Trophoblast cell (in vitro differentiated cells and primary cell): ENCODE measurements at regions not wholly inside any gene's neighbourhood (a gene's known extent, or its start where the extent isn't known, plus 50 kb on each side); places are given as distances from the start of the nearest gene placed in this dataset.

Experiments
- DNase-seq, 2 donors: peaks; one replicate each; pipeline ENCODE4 v3.0.0-alpha.2; 2016
- H2AFZ ChIP-seq: 2 replicates; pipeline ENCODE4 v1.6.1; 2013; ENCODE audit warnings: low read length, moderate library complexity, mild to moderate bottlenecking; ENCODE audit not compliant: insufficient read depth, poor library complexity
- H2AK5ac ChIP-seq: 2 replicates; pipeline ENCODE4 v1.6.1; 2013; ENCODE audit warnings: mild to moderate bottlenecking, low read length
- H2BK120ac ChIP-seq: 2 replicates; pipeline ENCODE4 v1.6.1; 2013; ENCODE audit warnings: low read length, mild to moderate bottlenecking, moderate library complexity; ENCODE audit not compliant: insufficient read depth, poor library complexity
- H2BK12ac ChIP-seq: 2 replicates; pipeline ENCODE4 v1.6.1; 2013; ENCODE audit warnings: mild to moderate bottlenecking, low read length, moderate library complexity
- H2BK5ac ChIP-seq: 2 replicates; pipeline ENCODE4 v1.6.1; 2013; ENCODE audit warnings: low read length, low read depth, moderate library complexity, mild to moderate bottlenecking; ENCODE audit not compliant: poor library complexity
- H3K14ac ChIP-seq: 2 replicates; pipeline ENCODE4 v1.6.1; 2013; ENCODE audit warnings: mild to moderate bottlenecking, low read length
- H3K18ac ChIP-seq: 2 replicates; pipeline ENCODE4 v1.6.1; 2013; ENCODE audit warnings: mild to moderate bottlenecking, low read length
- H3K23ac ChIP-seq: 2 replicates; pipeline ENCODE4 v1.6.1; 2013; ENCODE audit warnings: low read length
- H3K27ac ChIP-seq: 2 replicates; pipeline ENCODE4 v1.5.1; 2013; ENCODE audit warnings: low read depth, mild to moderate bottlenecking, inconsistent platforms, low read length, moderate library complexity
- H3K27me3 ChIP-seq: 2 replicates; pipeline ENCODE4 v1.6.1; 2013; ENCODE audit warnings: inconsistent platforms, mild to moderate bottlenecking, low read length, moderate library complexity; ENCODE audit not compliant: insufficient read depth
- H3K36me3 ChIP-seq, 2 experiments: 1 replicate in 1 of 2; 2 replicates in 1 of 2; pipeline ENCODE4 v1.6.1; 2013; ENCODE audit warnings: low read length in 2 of 2, mild to moderate bottlenecking in 2 of 2, moderate library complexity in 1 of 2; ENCODE audit not compliant: insufficient read depth in 2 of 2, control insufficient read depth in 1 of 2
- H3K4ac ChIP-seq: 2 replicates; pipeline ENCODE4 v1.6.1; 2013; ENCODE audit warnings: low read depth, mild to moderate bottlenecking, low read length, moderate library complexity
- H3K4me1 ChIP-seq, 2 experiments: 1 replicate in 1 of 2; 2 replicates in 1 of 2; pipeline ENCODE4 v1.6.1; 2013; ENCODE audit warnings: low read length in 2 of 2, mild to moderate bottlenecking in 2 of 2, moderate library complexity in 1 of 2; ENCODE audit not compliant: insufficient read depth in 2 of 2, control insufficient read depth in 1 of 2
- H3K4me2 ChIP-seq: 2 replicates; pipeline ENCODE4 v1.6.1; 2013; ENCODE audit warnings: inconsistent platforms, mild to moderate bottlenecking, low read length, moderate library complexity
- H3K4me3 ChIP-seq: 2 replicates; pipeline ENCODE4 v1.5.1; 2013; ENCODE audit warnings: mild to moderate bottlenecking, low read depth, low read length, inconsistent platforms
- H3K79me1 ChIP-seq: one replicate; pipeline ENCODE4 v1.6.1; 2013; ENCODE audit warnings: low read length
- H3K79me2 ChIP-seq: 2 replicates; pipeline ENCODE4 v1.6.1; 2013; ENCODE audit warnings: low read length, mild to moderate bottlenecking; ENCODE audit not compliant: control insufficient read depth, insufficient read depth, poor library complexity
- H3K9ac ChIP-seq: 2 replicates; pipeline ENCODE4 v1.6.1; 2013; ENCODE audit warnings: mild to moderate bottlenecking, low read length
- H3K9me3 ChIP-seq: 2 replicates; pipeline ENCODE4 v1.6.1; 2013; ENCODE audit warnings: low read depth, mild to moderate bottlenecking, control low read depth, inconsistent platforms, low read length; ENCODE audit not compliant: insufficient read depth
- H4K12ac ChIP-seq: 2 replicates; pipeline ENCODE4 v1.6.1; 2013; ENCODE audit warnings: low read depth, mild to moderate bottlenecking, low read length, moderate library complexity
- H4K8ac ChIP-seq: 2 replicates; pipeline ENCODE4 v1.6.1; 2013; ENCODE audit warnings: low read depth, mild to moderate bottlenecking, low read length, moderate library complexity
- H4K91ac ChIP-seq: one replicate; pipeline ENCODE4 v1.6.1; 2013; ENCODE audit warnings: low read depth, mild to moderate bottlenecking, low read length, moderate library complexity
- WGBS: extraction: QIAGEN DNeasy Blood & Tissue Kit; methylation state at CpG from one replicate; pipeline ENCODE4 v1.1.7; 2013; ENCODE audit warnings: missing lambda C conversion rate; ENCODE audit not compliant: insufficient read length, insufficient coverage; ENCODE audit errors: extremely low coverage; 5-methylcytosine and 5-hydroxymethylcytosine counted together

DNA sequence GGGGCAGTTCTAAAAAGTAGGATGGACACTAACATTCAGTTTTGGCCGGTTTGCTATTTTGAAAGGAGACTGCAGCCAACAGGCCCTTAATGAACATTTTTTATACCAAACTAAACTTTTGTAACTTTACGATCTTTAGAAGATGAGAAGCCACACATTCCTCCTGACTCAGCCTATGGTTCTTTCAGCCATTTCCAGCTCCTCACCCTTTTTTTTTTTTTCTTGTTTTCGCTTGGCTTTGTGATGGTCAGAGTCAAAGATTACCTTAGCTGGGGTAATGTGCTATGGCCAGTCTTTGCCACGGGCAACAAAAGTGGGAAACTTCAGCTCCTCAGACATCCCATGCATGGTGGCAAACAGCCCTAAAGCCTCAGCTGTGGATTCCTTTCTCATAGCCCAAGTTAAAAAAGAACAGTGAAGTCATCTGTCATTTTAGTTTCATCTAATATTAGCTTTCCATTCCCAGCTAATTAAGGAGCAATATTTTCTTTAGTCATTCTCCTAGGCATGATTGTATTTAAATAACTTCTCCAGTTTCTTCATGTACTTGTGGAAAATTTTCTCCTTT lies 368.7 kb downstream of the MFSD1 start:
- no peak overlapping the region for H2AK5ac ChIP-seq
- no peaks in the 10 kb centered on the region for H3K4me1 ChIP-seq
- no peak overlapping the region for H2BK12ac ChIP-seq
- H2BK120ac ChIP-seq: no peak overlapping the region
- H3K4me2 ChIP-seq: no peak overlapping the region
- H3K4ac ChIP-seq: no peak overlapping the region
- no peaks in the 10 kb centered on the region for H3K27me3 ChIP-seq
- H3K9me3 ChIP-seq: no peaks in the 10 kb centered on the region
- no peak overlapping the region for H3K9ac ChIP-seq
- H4K12ac ChIP-seq: no peak overlapping the region
- no peak overlapping the region for H4K8ac ChIP-seq
- H2BK5ac ChIP-seq: no peak overlapping the region
- no peaks in the 10 kb centered on the region for H3K36me3 ChIP-seq
- no peaks in the 10 kb centered on the region for H3K79me2 ChIP-seq
- no peak overlapping the region for H3K18ac ChIP-seq
- H3K79me1 ChIP-seq: no peaks in the 10 kb centered on the region
- no CpG with 5 or more reads among the region's 4 CpGs for WGBS
- no peak overlapping the region for H3K14ac ChIP-seq
- no peak for DNase-seq
- no peak overlapping the region for H4K91ac ChIP-seq
- H3K4me3 ChIP-seq: no peak overlapping the region
- no peak overlapping the region for H3K27ac ChIP-seq
- H3K23ac ChIP-seq: no peak overlapping the region
- no peak overlapping the region for H2AFZ ChIP-seq

DNA sequence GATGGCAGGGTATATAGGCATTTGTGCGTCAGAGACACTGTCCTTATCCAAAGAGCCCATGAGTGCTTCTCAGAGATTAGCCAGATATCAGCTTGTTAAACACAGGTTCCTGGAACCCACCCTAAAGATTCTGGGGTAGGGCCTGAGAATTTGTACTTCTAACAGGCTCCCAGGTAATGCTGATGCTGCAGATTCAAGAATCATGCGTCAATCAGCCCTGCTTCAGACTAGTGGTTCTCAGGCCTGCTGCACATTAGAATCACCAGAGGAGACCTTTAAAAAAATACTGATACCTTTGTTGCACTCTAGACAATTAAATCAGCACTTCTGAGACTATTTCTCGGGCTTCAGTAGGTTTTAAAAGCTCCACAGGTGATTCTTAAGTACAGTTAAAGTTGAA lies 369.5 kb downstream of the MFSD1 start:
- no peak overlapping the region for H2AK5ac ChIP-seq
- no peak overlapping the region for H4K12ac ChIP-seq
- no peak overlapping the region for H4K91ac ChIP-seq
- no peaks in the 10 kb centered on the region for H3K79me2 ChIP-seq
- no peak overlapping the region for H2BK120ac ChIP-seq
- H3K4ac ChIP-seq: no peak overlapping the region
- no peaks in the 10 kb centered on the region for H3K27me3 ChIP-seq
- no peak for DNase-seq
- no peaks in the 10 kb centered on the region for H3K36me3 ChIP-seq
- no peak overlapping the region for H3K4me3 ChIP-seq
- no peak overlapping the region for H3K14ac ChIP-seq
- H3K23ac ChIP-seq: no peak overlapping the region
- H3K79me1 ChIP-seq: no peaks in the 10 kb centered on the region
- H2BK12ac ChIP-seq: no peak overlapping the region
- no peak overlapping the region for H2AFZ ChIP-seq
- no peak overlapping the region for H4K8ac ChIP-seq
- no peak overlapping the region for H3K4me2 ChIP-seq
- no CpG with 5 or more reads among the region's 3 CpGs for WGBS
- H3K18ac ChIP-seq: no peak overlapping the region
- no peak overlapping the region for H2BK5ac ChIP-seq
- no peaks in the 10 kb centered on the region for H3K9me3 ChIP-seq
- H3K27ac ChIP-seq: no peak overlapping the region
- no peak overlapping the region for H3K9ac ChIP-seq
- no peaks in the 10 kb centered on the region for H3K4me1 ChIP-seq

DNA sequence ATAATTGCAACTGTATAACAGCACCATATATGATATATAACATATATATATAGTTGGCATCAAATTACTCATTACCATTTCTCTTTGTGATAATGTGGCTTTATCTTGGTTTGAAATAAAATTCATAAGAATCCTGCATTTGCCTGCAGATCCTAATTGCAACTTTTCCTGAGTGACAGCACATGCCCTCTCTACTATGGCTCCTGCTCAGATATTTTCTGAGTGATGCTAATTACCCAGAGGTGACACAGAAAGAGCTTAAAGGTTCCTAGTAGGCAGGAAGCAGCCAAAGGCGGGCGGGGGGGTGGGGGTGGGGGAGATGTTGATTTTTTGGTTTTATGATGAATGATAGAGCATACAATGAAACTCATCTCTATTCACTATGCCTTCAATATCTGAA lies 370.6 kb downstream of the MFSD1 start:
- no peak overlapping the region for H3K27ac ChIP-seq
- H3K4me2 ChIP-seq: no peak overlapping the region
- H2BK120ac ChIP-seq: no peak overlapping the region
- H3K9ac ChIP-seq: no peak overlapping the region
- no peak overlapping the region for H3K4ac ChIP-seq
- no peak overlapping the region for H3K14ac ChIP-seq
- H2BK12ac ChIP-seq: no peak overlapping the region
- no peaks in the 10 kb centered on the region for H3K9me3 ChIP-seq
- no peak overlapping the region for H3K18ac ChIP-seq
- H2AK5ac ChIP-seq: no peak overlapping the region
- no peak overlapping the region for H4K91ac ChIP-seq
- no peak overlapping the region for H3K23ac ChIP-seq
- no peak overlapping the region for H4K8ac ChIP-seq
- DNase-seq: no peak
- H3K79me2 ChIP-seq: no peaks in the 10 kb centered on the region
- no CpG with 5 or more reads among the region's 2 CpGs for WGBS
- H3K36me3 ChIP-seq: no peaks in the 10 kb centered on the region
- no peak overlapping the region for H2AFZ ChIP-seq
- H3K4me1 ChIP-seq: no peaks in the 10 kb centered on the region
- H3K27me3 ChIP-seq: no peaks in the 10 kb centered on the region
- no peak overlapping the region for H2BK5ac ChIP-seq
- no peaks in the 10 kb centered on the region for H3K79me1 ChIP-seq
- no peak overlapping the region for H4K12ac ChIP-seq
- H3K4me3 ChIP-seq: no peak overlapping the region

DNA sequence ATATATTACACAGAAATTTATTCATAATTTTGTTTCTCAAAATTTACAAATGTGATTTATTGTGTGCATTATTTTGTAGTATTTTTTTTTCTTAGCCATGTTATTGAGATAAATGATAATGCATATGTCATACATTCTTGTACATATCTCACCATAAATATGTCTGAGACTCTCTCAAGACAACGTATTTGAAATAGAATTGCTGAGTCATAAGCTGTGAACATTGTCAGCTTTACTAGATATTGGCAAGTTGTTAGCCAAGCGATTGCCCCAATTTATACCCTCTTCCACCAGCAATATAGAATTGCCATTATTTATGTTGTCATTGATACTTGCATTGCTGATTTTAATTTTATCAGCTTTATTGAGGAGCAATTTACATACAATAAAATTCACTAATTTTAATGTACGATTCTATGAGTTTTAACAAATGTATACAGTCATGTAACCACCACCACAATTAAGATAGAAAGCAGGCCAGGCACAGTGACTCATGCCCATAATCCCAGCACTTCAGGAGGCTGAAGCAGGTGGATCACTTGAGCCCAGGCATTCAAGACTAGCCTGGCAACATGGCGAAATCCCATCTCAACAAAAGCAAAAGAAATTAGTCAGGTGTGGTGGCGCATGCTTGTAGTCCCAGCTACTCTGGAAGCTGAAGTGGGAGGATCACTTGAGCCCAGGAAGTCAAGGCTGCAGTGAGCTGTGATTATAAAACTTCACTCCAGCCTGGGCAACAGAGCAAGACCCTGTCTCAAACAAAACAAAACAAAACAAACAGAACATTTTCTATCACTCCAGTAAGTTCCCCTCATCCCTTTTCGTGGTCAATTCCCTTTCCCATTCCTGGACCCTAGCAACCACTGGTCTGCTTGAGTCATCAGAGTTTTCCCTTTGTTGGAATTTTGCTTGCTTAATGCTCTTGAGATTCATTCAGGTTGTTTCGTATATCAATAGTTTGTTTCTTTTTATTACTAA lies 373.1 kb downstream of the MFSD1 start:
- Histone ChIP-seq H2BK120ac (no peak overlapping the region), H3K23ac (no peak overlapping the region), H3K27ac (no peak overlapping the region), H3K14ac (no peak overlapping the region), H4K91ac (no peak overlapping the region), H3K18ac (no peak overlapping the region), H3K79me1 (no peaks in the 10 kb centered on the region), H3K4me1 (no peaks in the 10 kb centered on the region), H3K4me2 (no peak overlapping the region), H3K9ac (no peak overlapping the region), H3K79me2 (no peaks in the 10 kb centered on the region), H4K8ac (no peak overlapping the region), H3K27me3 (no peaks in the 10 kb centered on the region), H2BK5ac (no peak overlapping the region), H2AK5ac (no peak overlapping the region), H2BK12ac (no peak overlapping the region), H3K4me3 (no peak overlapping the region), H3K36me3 (no peaks in the 10 kb centered on the region), H3K4ac (no peak overlapping the region), H2AFZ (no peak overlapping the region), H4K12ac (no peak overlapping the region), H3K9me3 (no peaks in the 10 kb centered on the region)
- WGBS: no CpG with 5 or more reads among the region's 7 CpGs
- no peak for DNase-seq
